Gastroesophageal sphincter (tissue), 3 donors: ENCODE measurements at regions not wholly inside any gene's neighbourhood (a gene's known extent, or its start where the extent isn't known, plus 50 kb on each side); places are given as distances from the start of the nearest gene placed in this dataset.

Experiments
- EP300 ChIP-seq: sonication (generic); formaldehyde crosslinking; IDR thresholded peaks from one replicate; pipeline ENCODE4 v1.6.1; 2017; ENCODE audit warnings: antibody characterized with exemption, mild to moderate bottlenecking
- TF ChIP-seq, protein P1 (sequence below), 4 experiments: fragments of 200-600 bp in 2 of 4; fragments of 450-650 bp in 2 of 4; sonication (generic) in 1 of 4; IDR thresholded peaks; one replicate each; pipeline ENCODE4 v1.5.1; 2017 to 2019; ENCODE audit warnings: antibody characterized with exemption in 4 of 4, mild to moderate bottlenecking in 2 of 4, moderate library complexity in 2 of 4

DNA sequence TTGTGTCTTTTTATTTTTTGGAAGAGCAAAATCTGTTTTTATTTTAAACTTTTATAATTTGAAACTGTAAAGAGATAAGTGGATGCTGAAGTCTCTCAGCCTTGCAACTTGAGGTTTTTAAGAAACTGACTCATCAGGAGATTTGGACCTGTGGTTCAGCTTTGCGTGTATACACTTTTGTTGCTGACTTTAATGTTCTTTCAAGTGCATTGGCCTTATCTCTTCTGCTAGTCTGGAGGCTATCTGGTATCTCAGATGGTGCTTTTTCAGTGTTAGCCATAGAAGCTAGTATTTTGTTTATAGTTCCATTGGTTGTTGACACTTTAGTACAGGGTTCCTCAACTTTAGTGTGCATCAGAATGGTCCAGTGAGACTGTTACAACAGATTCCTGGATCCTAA is 504.0 kb upstream of the SPTLC3 start:
- no peak for TF ChIP-seq EP300
- TF ChIP-seq, protein P1, sequence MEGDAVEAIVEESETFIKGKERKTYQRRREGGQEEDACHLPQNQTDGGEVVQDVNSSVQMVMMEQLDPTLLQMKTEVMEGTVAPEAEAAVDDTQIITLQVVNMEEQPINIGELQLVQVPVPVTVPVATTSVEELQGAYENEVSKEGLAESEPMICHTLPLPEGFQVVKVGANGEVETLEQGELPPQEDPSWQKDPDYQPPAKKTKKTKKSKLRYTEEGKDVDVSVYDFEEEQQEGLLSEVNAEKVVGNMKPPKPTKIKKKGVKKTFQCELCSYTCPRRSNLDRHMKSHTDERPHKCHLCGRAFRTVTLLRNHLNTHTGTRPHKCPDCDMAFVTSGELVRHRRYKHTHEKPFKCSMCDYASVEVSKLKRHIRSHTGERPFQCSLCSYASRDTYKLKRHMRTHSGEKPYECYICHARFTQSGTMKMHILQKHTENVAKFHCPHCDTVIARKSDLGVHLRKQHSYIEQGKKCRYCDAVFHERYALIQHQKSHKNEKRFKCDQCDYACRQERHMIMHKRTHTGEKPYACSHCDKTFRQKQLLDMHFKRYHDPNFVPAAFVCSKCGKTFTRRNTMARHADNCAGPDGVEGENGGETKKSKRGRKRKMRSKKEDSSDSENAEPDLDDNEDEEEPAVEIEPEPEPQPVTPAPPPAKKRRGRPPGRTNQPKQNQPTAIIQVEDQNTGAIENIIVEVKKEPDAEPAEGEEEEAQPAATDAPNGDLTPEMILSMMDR (IDR thresholded peaks at IDR 0.05): no peak
